ENCODE measurements at regions not wholly inside any gene's neighbourhood (a gene's known extent, or its start where the extent isn't known, plus 50 kb on each side); places are given as distances from the start of the nearest gene placed in this dataset.

GRCh38 chr2:207419331-207419730, 110.4 kb upstream of the CREB1 start:
- H3K27ac ChIP-seq (ENCODE audit: low read length) = no peak overlapping the region
- no peaks in the 10 kb centered on the region for H3K9me3 ChIP-seq (replicated peaks; ENCODE audit: control insufficient read depth, low read depth, low read length)
- H3K27me3 ChIP-seq (ENCODE audit: control insufficient read depth, insufficient read depth, low read length) = no peaks in the 10 kb centered on the region
- DNase-seq = no peak
- WGBS (ENCODE audit: insufficient coverage) = no CpG with 5 or more reads among the region's 4 CpGs
- H3K4me1 ChIP-seq (ENCODE audit: control insufficient read depth, insufficient read depth, low read length) = no peaks in the 10 kb centered on the region
- no peak overlapping the region for H3K4me3 ChIP-seq (ENCODE audit: low read length)
- no peaks in the 10 kb centered on the region for H3K36me3 ChIP-seq (ENCODE audit: control insufficient read depth, insufficient read depth, low read length)

GRCh38 chr2:207421671-207422070, 108.1 kb upstream of the CREB1 start:
- WGBS (ENCODE audit: insufficient coverage) = 57% methylated on average over 7 of the region's 12 CpGs
- no peaks in the 10 kb centered on the region for H3K4me1 ChIP-seq (ENCODE audit: control insufficient read depth, insufficient read depth, low read length)
- H3K27ac ChIP-seq (ENCODE audit: low read length) = no peak overlapping the region
- no peaks in the 10 kb centered on the region for H3K9me3 ChIP-seq (replicated peaks; ENCODE audit: control insufficient read depth, low read depth, low read length)
- H3K4me3 ChIP-seq (ENCODE audit: low read length) = no peak overlapping the region
- DNase-seq = no peak
- no peaks in the 10 kb centered on the region for H3K36me3 ChIP-seq (ENCODE audit: control insufficient read depth, insufficient read depth, low read length)
- H3K27me3 ChIP-seq (ENCODE audit: control insufficient read depth, insufficient read depth, low read length) = no peaks in the 10 kb centered on the region

GRCh38 chr2:207422380-207422779, 107.4 kb upstream of the CREB1 start:
- DNase-seq = no peak
- Histone ChIP-seq H3K4me3 (ENCODE audit: low read length) (no peak overlapping the region), H3K4me1 (ENCODE audit: control insufficient read depth, insufficient read depth, low read length) (no peaks in the 10 kb centered on the region), H3K36me3 (ENCODE audit: control insufficient read depth, insufficient read depth, low read length) (no peaks in the 10 kb centered on the region), H3K27me3 (ENCODE audit: control insufficient read depth, insufficient read depth, low read length) (no peaks in the 10 kb centered on the region), H3K27ac (ENCODE audit: low read length) (no peak overlapping the region), H3K9me3 (replicated peaks; ENCODE audit: control insufficient read depth, low read depth, low read length) (no peaks in the 10 kb centered on the region)
- WGBS (ENCODE audit: insufficient coverage) = no CpG with 5 or more reads among the region's 3 CpGs

GRCh38 chr2:207423886-207424285, 105.9 kb upstream of the CREB1 start:
- H3K36me3 ChIP-seq (ENCODE audit: control insufficient read depth, insufficient read depth, low read length) = no peaks in the 10 kb centered on the region
- no CpG with 5 or more reads among the region's 3 CpGs for WGBS (ENCODE audit: insufficient coverage)
- no peaks in the 10 kb centered on the region for H3K9me3 ChIP-seq (replicated peaks; ENCODE audit: control insufficient read depth, low read depth, low read length)
- H3K4me3 ChIP-seq (ENCODE audit: low read length) = no peak overlapping the region
- no peaks in the 10 kb centered on the region for H3K4me1 ChIP-seq (ENCODE audit: control insufficient read depth, insufficient read depth, low read length)
- no peaks in the 10 kb centered on the region for H3K27me3 ChIP-seq (ENCODE audit: control insufficient read depth, insufficient read depth, low read length)
- no peak overlapping the region for H3K27ac ChIP-seq (ENCODE audit: low read length)
- peak; percentile 11 for DNase-seq

- H3K27me3 ChIP-seq (ENCODE audit: control insufficient read depth, insufficient read depth, low read length) = no peaks in the 10 kb centered on the region
- WGBS (ENCODE audit: insufficient coverage) = no CpG with 5 or more reads among the region's 2 CpGs
- no peak overlapping the region for H3K27ac ChIP-seq (ENCODE audit: low read length)
- DNase-seq = no peak
- H3K4me1 ChIP-seq (ENCODE audit: control insufficient read depth, insufficient read depth, low read length) = no peaks in the 10 kb centered on the region
- no peaks in the 10 kb centered on the region for H3K9me3 ChIP-seq (replicated peaks; ENCODE audit: control insufficient read depth, low read depth, low read length)
- no peaks in the 10 kb centered on the region for H3K36me3 ChIP-seq (ENCODE audit: control insufficient read depth, insufficient read depth, low read length)
- H3K4me3 ChIP-seq (ENCODE audit: low read length) = no peak overlapping the region
These were observed 101.8 kb upstream of the CREB1 start for GRCh38 chr2:207427986-207428385.

- H3K9me3 ChIP-seq (replicated peaks; ENCODE audit: control insufficient read depth, low read depth, low read length) = no peaks in the 10 kb centered on the region
- no peaks in the 10 kb centered on the region for H3K36me3 ChIP-seq (ENCODE audit: control insufficient read depth, insufficient read depth, low read length)
- WGBS (ENCODE audit: insufficient coverage) = no CpG with 5 or more reads among the region's 1 CpG
- DNase-seq = no peak
- no peaks in the 10 kb centered on the region for H3K27me3 ChIP-seq (ENCODE audit: control insufficient read depth, insufficient read depth, low read length)
- H3K27ac ChIP-seq (ENCODE audit: low read length) = no peak overlapping the region
- H3K4me3 ChIP-seq (ENCODE audit: low read length) = no peak overlapping the region
- H3K4me1 ChIP-seq (ENCODE audit: control insufficient read depth, insufficient read depth, low read length) = no peaks in the 10 kb centered on the region
These were observed 101.2 kb upstream of the CREB1 start for GRCh38 chr2:207428573-207428972.

- Histone ChIP-seq H3K36me3 (ENCODE audit: control insufficient read depth, insufficient read depth, low read length) (no peaks in the 10 kb centered on the region), H3K9me3 (replicated peaks; ENCODE audit: control insufficient read depth, low read depth, low read length) (no peaks in the 10 kb centered on the region), H3K4me1 (ENCODE audit: control insufficient read depth, insufficient read depth, low read length) (no peaks in the 10 kb centered on the region), H3K27me3 (ENCODE audit: control insufficient read depth, insufficient read depth, low read length) (no peaks in the 10 kb centered on the region), H3K27ac (ENCODE audit: low read length) (no peak overlapping the region), H3K4me3 (ENCODE audit: low read length) (no peak overlapping the region)
- no CpG with 5 or more reads among the region's 3 CpGs for WGBS (ENCODE audit: insufficient coverage)
- peak; percentile 50 for DNase-seq
These were observed 97.3 kb upstream of the CREB1 start for GRCh38 chr2:207432453-207432852.

- H3K9me3 ChIP-seq (replicated peaks; ENCODE audit: control insufficient read depth, low read depth, low read length) = no peaks in the 10 kb centered on the region
- DNase-seq = no peak
- H3K4me3 ChIP-seq (ENCODE audit: low read length) = no peak overlapping the region
- H3K36me3 ChIP-seq (ENCODE audit: control insufficient read depth, insufficient read depth, low read length) = no peaks in the 10 kb centered on the region
- no peak overlapping the region for H3K27ac ChIP-seq (ENCODE audit: low read length)
- H3K4me1 ChIP-seq (ENCODE audit: control insufficient read depth, insufficient read depth, low read length) = no peaks in the 10 kb centered on the region
- no CpG with 5 or more reads among the region's 1 CpG for WGBS (ENCODE audit: insufficient coverage)
- H3K27me3 ChIP-seq (ENCODE audit: control insufficient read depth, insufficient read depth, low read length) = no peaks in the 10 kb centered on the region
These were observed 95.5 kb upstream of the CREB1 start for GRCh38 chr2:207434306-207434705.

- WGBS (ENCODE audit: insufficient coverage) = 56% methylated on average over 3 of the region's 4 CpGs
- H3K27me3 ChIP-seq (ENCODE audit: control insufficient read depth, insufficient read depth, low read length) = no peaks in the 10 kb centered on the region
- H3K36me3 ChIP-seq (ENCODE audit: control insufficient read depth, insufficient read depth, low read length) = no peaks in the 10 kb centered on the region
These were observed 94.8 kb upstream of the CREB1 start for GRCh38 chr2:207434899-207435465.

GRCh38 chr2:207437136-207437523, 92.6 kb upstream of the CREB1 start:
- H3K27ac ChIP-seq (ENCODE audit: low read length) = no peak overlapping the region
- no peak overlapping the region for H3K4me3 ChIP-seq (ENCODE audit: low read length)
- H3K36me3 ChIP-seq (ENCODE audit: control insufficient read depth, insufficient read depth, low read length) = no peaks in the 10 kb centered on the region
- no CpG with 5 or more reads among the region's 1 CpG for whole genome bisulfite sequencing (ENCODE audit: insufficient coverage)
- H3K9me3 ChIP-seq (replicated peaks; ENCODE audit: control insufficient read depth, low read depth, low read length) = no peaks in the 10 kb centered on the region
- no peaks in the 10 kb centered on the region for H3K4me1 ChIP-seq (ENCODE audit: control insufficient read depth, insufficient read depth, low read length)
- no peaks in the 10 kb centered on the region for H3K27me3 ChIP-seq (ENCODE audit: control insufficient read depth, insufficient read depth, low read length)
- DNase-seq = no peak

More at GRCh38 chr2:207434899-207435465, 94.8 kb upstream of the CREB1 start:
- no peak overlapping the region for H3K27ac ChIP-seq (ENCODE audit: low read length)
- H3K9me3 ChIP-seq (replicated peaks; ENCODE audit: control insufficient read depth, low read depth, low read length) = no peaks in the 10 kb centered on the region
- DNase-seq = no peak
- H3K4me1 ChIP-seq (ENCODE audit: control insufficient read depth, insufficient read depth, low read length) = no peaks in the 10 kb centered on the region
- H3K4me3 ChIP-seq (ENCODE audit: low read length) = no peak overlapping the region

GRCh38 chr2:207437524-207438143, 92.1 kb upstream of the CREB1 start:
- WGBS (ENCODE audit: insufficient coverage) = 84% methylated on average over 8 of the region's 13 CpGs
- Histone ChIP-seq H3K27me3 (ENCODE audit: control insufficient read depth, insufficient read depth, low read length) (no peaks in the 10 kb centered on the region), H3K9me3 (replicated peaks; ENCODE audit: control insufficient read depth, low read depth, low read length) (no peaks in the 10 kb centered on the region), H3K36me3 (ENCODE audit: control insufficient read depth, insufficient read depth, low read length) (no peaks in the 10 kb centered on the region), H3K27ac (ENCODE audit: low read length) (no peak overlapping the region), H3K4me3 (ENCODE audit: low read length) (no peak overlapping the region), H3K4me1 (ENCODE audit: control insufficient read depth, insufficient read depth, low read length) (no peaks in the 10 kb centered on the region)
- no peak for DNase-seq

Measured in muscle of leg (tissue), 3 donors.